ENCODE measurements at regions not wholly inside any gene's neighbourhood (a gene's known extent, or its start where the extent isn't known, plus 50 kb on each side); places are given as distances from the start of the nearest gene placed in this dataset.

DNA sequence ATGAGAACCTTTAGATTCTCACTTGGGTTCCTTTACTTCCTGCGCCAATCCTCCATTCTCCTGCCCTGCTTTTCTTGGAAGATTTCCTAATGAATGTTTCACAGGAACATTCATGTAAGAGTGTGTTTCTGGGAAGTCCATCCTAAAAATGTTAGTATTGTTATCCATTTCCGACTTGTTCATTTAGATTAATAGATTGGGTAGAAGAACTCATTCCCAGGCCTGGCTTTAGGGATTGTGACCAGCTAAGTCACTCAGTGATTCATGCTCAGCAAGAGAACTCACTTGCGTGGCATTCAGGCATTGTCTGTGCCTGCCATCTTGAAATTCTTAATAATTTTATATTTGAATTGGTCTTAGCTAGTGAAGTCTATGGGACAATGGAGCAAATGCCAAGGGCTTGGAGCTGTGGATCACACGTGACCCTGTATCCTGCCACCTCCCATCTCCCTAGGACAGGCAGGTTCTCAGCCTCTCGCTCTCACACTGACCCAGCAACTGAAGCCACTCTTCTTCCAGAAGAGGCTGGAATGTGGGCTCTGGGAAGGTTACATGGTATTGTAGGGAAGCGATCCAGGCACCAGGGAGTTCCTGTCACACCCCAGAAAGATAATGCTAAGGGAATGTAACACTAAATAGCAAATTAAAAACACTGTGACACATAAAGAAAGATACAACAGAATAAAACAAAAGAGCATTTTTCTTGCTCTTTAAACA lies 562.1 kb downstream of the TMA16 start:
- no peak for DNase-seq (ENCODE audit: low spot score in 2 of 2, unreplicated experiment in 2 of 2)
- no peaks in the 10 kb centered on the region for H3K9me3 Mint-ChIP-seq
- H3K36me3 Mint-ChIP-seq, result no peaks in the 10 kb centered on the region
- H3K27ac Mint-ChIP-seq, result no peak overlapping the region
- H3K4me1 Mint-ChIP-seq, result no peaks in the 10 kb centered on the region
- H3K4me3 Mint-ChIP-seq, result no peak overlapping the region
- TF ChIP-seq, protein P1, sequence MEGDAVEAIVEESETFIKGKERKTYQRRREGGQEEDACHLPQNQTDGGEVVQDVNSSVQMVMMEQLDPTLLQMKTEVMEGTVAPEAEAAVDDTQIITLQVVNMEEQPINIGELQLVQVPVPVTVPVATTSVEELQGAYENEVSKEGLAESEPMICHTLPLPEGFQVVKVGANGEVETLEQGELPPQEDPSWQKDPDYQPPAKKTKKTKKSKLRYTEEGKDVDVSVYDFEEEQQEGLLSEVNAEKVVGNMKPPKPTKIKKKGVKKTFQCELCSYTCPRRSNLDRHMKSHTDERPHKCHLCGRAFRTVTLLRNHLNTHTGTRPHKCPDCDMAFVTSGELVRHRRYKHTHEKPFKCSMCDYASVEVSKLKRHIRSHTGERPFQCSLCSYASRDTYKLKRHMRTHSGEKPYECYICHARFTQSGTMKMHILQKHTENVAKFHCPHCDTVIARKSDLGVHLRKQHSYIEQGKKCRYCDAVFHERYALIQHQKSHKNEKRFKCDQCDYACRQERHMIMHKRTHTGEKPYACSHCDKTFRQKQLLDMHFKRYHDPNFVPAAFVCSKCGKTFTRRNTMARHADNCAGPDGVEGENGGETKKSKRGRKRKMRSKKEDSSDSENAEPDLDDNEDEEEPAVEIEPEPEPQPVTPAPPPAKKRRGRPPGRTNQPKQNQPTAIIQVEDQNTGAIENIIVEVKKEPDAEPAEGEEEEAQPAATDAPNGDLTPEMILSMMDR (IDR thresholded peaks at IDR 0.05; ENCODE audit: unreplicated experiment), result no peak
- no peaks in the 10 kb centered on the region for H3K27me3 Mint-ChIP-seq (ENCODE audit: low read depth)

DNA sequence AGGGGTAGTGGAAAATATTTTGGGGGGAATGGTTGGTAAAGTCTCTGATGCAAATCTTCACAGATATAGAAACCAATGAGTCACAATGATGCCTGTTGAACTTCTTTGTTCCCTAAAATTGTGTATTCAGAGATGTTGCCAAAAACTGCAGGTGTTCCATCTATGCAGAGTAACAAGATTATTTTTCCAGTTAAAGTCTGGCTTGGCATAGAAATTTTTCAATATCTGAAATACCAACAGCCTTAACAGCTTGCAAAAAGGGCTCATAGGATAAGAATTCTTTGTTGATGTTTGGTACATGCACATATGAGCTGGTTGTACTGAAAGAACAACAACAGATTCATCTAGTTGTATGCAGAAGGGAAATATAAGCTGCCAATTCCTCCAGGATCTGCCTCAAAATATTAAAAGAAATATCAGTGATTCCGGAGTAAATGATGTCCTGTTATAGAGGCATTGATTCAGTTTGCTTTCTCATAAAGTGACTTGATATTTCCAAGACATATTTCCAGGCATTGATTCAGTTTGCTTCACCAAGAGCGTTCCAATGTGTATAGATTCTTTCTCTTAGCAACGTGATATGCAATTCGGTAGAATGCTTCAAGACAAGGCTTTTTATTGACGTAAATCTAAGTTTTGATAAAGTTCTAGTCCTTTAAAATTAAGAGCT lies 564.4 kb downstream of the TMA16 start:
- H3K4me3 Mint-ChIP-seq, result no peak overlapping the region
- H3K9me3 Mint-ChIP-seq, result peaks cover 4% of the 10 kb centered on the region
- no peaks in the 10 kb centered on the region for H3K4me1 Mint-ChIP-seq
- no peak overlapping the region for H3K27ac Mint-ChIP-seq
- TF ChIP-seq, protein P1 (IDR thresholded peaks at IDR 0.05; ENCODE audit: unreplicated experiment), result no peak
- H3K36me3 Mint-ChIP-seq, result no peaks in the 10 kb centered on the region
- no peaks in the 10 kb centered on the region for H3K27me3 Mint-ChIP-seq (ENCODE audit: low read depth)
- DNase-seq (ENCODE audit: low spot score in 2 of 2, unreplicated experiment in 2 of 2), result no peak

DNA sequence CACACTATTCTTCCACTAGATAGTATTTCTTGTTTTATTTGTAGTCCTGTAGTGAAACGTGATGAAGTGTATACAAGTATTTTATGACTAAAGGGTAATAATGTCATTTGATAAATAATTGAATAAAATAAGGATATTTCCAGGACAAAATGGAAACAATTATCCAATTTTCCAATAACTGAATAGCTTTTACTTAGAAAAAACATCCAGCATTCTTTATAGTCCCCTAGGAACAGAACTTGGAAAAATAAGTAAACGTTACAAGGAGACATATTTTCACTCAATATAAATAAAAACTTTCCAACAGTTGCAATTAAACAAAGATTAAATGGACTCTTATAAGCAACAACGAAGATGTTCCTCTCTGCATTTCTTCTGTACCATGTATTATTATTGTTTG lies 566.0 kb downstream of the TMA16 start:
- TF ChIP-seq, protein P1 (IDR thresholded peaks at IDR 0.05; ENCODE audit: unreplicated experiment), result no peak
- H3K27ac Mint-ChIP-seq, result no peak overlapping the region
- DNase-seq (ENCODE audit: low spot score in 2 of 2, unreplicated experiment in 2 of 2), result no peak
- H3K9me3 Mint-ChIP-seq, result peaks cover 14% of the 10 kb centered on the region
- no peaks in the 10 kb centered on the region for H3K36me3 Mint-ChIP-seq
- no peaks in the 10 kb centered on the region for H3K27me3 Mint-ChIP-seq (ENCODE audit: low read depth)
- H3K4me3 Mint-ChIP-seq, result no peak overlapping the region
- H3K4me1 Mint-ChIP-seq, result no peaks in the 10 kb centered on the region

DNA sequence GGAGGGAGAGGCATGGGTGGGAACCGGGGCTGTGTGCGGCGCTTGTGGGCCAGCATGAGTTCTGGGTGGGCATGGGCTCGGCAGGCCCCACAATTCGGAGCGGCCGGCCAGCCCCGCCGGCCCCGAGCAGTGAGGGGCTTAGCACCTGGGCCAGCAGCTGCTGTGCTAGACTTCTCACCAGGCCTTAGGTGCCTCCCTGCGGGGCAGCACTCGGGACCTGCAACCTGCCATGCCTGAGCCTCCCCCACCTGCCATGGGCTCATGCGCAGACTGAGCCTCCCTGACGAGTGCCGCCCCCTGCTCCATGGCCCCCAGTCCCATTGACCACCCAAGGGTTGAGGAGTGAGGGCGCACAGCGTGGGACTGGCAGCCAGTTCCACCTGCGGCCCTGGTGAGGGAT lies 573.9 kb downstream of the TMA16 start:
- Mint-ChIP-seq H3K4me3 (no peak overlapping the region), H3K27me3 (ENCODE audit: low read depth) (no peaks in the 10 kb centered on the region), H3K9me3 (peaks cover 47% of the 10 kb centered on the region), H3K36me3 (peaks cover 3% of the 10 kb centered on the region), H3K4me1 (peaks cover 2% of the 10 kb centered on the region), H3K27ac (no peak overlapping the region)
- TF ChIP-seq, protein P1 (IDR thresholded peaks at IDR 0.05; ENCODE audit: unreplicated experiment), result no peak
- no peak for DNase-seq (ENCODE audit: low spot score in 2 of 2, unreplicated experiment in 2 of 2)

DNA sequence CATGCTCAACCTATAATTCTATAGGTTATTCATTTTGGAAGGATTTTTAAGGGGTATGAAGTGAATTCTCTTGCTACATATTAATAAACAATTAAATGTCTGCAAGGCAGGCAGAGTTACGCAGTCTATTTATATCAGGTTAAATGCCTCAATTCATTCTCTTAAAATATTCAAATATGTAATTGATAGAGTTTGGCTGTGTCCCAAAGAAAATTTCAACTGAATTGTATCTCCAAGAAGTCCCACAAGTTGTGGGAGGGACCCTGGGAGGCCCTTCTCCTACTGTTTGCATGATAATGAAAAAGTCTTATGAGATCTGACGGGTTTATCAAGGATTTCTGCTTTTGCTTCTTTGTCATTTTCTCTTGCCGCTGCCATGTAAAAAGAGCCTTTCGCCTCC lies 576.1 kb downstream of the TMA16 start:
- H3K27me3 Mint-ChIP-seq (ENCODE audit: low read depth), result no peaks in the 10 kb centered on the region
- TF ChIP-seq, protein P1 (IDR thresholded peaks at IDR 0.05; ENCODE audit: unreplicated experiment), result no peak
- peaks cover 33% of the 10 kb centered on the region for H3K9me3 Mint-ChIP-seq
- H3K4me3 Mint-ChIP-seq, result no peak overlapping the region
- peaks cover 3% of the 10 kb centered on the region for H3K36me3 Mint-ChIP-seq
- DNase-seq (ENCODE audit: low spot score in 2 of 2, unreplicated experiment in 2 of 2), result no peak
- no peak overlapping the region for H3K27ac Mint-ChIP-seq
- H3K4me1 Mint-ChIP-seq, result peaks cover 2% of the 10 kb centered on the region
